ENCODE measurements at regions not wholly inside any gene's neighbourhood (a gene's known extent, or its start where the extent isn't known, plus 50 kb on each side); places are given as distances from the start of the nearest gene placed in this dataset.

DNA sequence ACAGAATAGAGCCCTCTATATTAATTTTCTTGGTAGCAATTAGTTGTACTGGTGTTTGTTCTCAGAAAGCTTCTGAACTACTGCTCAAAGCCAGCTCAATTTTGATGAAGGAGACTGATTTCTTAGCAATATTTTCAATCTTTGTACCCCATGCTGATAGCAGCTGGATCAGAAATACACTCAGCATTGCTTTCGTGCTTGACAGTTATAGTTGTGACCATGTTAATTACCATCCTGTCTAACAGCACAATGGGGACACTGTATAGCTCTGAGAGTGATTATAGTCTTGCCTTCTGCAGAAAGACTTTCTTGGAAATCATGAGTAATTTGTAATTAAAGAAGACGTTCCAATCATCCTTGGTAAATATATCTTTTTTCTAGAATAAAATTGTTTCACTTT, 79.7 kb upstream of the GNPDA2 start:
- no peak for DNase-seq (ENCODE audit: low spot score)

DNA sequence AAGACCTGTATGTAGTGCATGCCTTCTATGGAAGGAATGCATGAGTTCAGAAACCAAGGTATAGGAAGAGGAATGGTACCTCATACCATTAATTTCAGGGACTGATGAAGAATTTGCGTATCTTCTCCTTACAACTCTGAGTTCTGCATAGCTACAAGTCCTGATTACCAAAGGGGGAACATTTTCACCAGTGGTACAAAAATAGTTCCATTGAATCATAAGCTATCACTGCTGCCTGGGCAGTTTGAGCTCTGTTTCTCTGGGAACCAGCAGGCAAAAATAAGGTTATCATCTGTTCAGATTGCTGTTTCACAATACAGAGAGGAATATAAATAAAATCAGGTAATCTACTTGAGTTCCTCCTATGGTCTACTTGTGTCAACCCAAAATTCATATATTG, 77.9 kb upstream of the GNPDA2 start:
- no peak for DNase-seq (ENCODE audit: low spot score)

DNA sequence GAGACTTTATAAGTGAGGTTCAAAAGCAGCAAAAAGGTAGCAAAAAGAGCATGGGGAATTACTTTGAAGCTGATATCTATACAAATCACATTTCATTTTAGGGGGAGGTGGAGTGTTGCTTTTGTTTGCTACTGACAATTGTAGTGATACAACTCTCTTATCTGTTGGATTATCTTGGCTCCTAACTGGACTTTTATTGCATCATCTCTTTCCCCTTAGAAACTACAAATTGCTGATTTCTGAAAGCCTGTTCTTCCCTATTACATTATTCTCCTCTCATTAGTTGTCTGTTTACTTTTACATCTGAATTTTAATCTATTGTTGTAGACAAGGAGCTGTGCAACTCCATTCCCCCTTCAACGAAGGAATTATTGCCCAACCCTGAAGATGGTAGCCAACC, 75.0 kb upstream of the GNPDA2 start:
- no peak for DNase-seq (ENCODE audit: low spot score)

DNA sequence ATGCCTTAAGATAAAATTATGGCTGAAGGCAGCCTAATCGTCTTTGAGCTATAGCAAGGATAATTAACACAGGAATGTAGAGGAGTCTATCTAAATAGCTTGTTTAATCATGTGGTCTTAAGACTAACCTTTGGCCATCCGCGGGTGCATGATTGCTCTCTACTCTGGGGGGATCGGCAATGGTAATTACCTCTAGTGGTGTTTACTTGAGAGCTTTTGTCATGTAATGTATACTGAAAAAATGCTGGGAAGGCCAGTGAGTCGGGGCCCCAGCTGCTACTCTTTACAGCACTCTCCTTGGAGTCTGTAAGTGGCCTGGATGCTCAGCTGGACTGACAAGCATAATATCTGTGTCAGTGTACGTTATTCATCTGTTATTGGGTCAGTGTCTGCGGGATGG, 65.5 kb upstream of the GNPDA2 start:
- DNase-seq (ENCODE audit: low spot score) = no peak

DNA sequence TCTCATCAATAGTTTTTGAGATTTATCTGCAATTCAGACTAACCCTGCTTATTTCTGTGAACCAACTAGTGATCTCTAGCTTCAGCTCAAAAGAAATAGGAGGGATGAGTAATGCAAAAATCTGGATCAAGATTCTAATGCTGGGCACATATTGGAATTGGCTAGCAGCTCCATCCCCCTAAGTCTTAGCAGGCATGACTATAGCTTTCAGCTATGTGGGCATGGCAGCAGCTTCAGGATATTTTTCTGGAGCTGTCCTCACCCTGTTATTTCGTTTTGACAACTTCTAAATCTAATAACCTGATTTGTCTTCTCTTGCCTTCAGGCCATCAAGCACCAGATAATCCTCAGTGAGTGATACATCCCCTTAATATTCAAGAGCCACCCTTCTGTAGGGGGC, 50.8 kb upstream of the GNPDA2 start:
- no peak for DNase-seq (ENCODE audit: low spot score)

All from HuH-7.5 (cell line).